MM.1S (cell line): ENCODE measurements at regions not wholly inside any gene's neighbourhood (a gene's known extent, or its start where the extent isn't known, plus 50 kb on each side); places are given as distances from the start of the nearest gene placed in this dataset.

Source experiments
- EZH2 ChIP-seq: fragments of 300-600 bp; sonication (generic); optimal IDR thresholded peaks from 2 replicates; pipeline ENCODE3; 2017; ENCODE audit warnings: low read depth, mild to moderate bottlenecking, antibody characterized with exemption, low read length, mixed read lengths
- TF ChIP-seq, protein P1 (sequence below): fragments of 300-600 bp; sonication (generic); IDR thresholded peaks from 2 replicates; pipeline ENCODE4 v1.5.1; 2016; ENCODE audit warnings: antibody characterized with exemption, low read length, mixed read lengths

DNA sequence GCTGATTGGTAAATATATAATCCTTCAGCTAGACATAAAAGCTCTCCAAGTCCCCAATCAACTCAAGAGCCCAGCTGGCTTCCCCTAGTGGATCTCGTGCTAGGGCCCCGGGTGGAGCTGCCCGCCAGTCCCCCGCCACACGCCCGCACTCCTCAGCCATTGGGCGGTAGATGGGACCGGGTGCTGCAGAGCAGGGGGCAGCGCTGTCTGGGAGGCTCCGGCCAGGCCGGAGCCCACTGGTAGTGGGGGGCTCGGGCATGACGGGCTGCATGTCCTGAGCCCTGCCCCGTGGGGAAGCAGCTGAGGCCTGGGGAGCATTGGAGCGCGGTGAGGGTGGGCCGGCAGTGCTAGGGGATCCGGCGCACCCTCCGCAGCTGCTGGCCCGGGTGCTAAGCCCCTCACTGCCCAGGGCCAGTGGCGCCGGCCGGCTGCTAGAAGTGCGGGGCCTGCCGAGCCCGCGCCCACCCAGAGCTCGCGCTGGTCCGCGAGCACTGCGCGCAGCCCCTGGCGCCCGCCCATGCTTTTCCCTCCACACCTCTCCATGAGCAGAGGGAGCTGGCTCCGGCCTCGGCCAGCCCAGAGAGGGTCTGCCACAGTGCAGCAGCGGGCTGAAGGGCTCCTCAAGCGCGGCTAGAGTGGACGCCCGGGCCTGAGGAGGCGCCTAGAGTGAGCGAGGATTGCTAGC lies 1680.6 kb upstream of the RAG2 start:
- TF ChIP-seq, protein P1, sequence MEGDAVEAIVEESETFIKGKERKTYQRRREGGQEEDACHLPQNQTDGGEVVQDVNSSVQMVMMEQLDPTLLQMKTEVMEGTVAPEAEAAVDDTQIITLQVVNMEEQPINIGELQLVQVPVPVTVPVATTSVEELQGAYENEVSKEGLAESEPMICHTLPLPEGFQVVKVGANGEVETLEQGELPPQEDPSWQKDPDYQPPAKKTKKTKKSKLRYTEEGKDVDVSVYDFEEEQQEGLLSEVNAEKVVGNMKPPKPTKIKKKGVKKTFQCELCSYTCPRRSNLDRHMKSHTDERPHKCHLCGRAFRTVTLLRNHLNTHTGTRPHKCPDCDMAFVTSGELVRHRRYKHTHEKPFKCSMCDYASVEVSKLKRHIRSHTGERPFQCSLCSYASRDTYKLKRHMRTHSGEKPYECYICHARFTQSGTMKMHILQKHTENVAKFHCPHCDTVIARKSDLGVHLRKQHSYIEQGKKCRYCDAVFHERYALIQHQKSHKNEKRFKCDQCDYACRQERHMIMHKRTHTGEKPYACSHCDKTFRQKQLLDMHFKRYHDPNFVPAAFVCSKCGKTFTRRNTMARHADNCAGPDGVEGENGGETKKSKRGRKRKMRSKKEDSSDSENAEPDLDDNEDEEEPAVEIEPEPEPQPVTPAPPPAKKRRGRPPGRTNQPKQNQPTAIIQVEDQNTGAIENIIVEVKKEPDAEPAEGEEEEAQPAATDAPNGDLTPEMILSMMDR, result no peak
- no peak for TF ChIP-seq EZH2
